Common myeloid progenitor, CD34-positive (primary cell): ENCODE measurements at regions not wholly inside any gene's neighbourhood (a gene's known extent, or its start where the extent isn't known, plus 50 kb on each side); places are given as distances from the start of the nearest gene placed in this dataset.

Source experiments
- CTCF ChIA-PET: fragments of 350-600 bp; sonication (Branson Sonifier 250); formaldehyde crosslinking; loops from one replicate; lab custom pipeline; 2021; ENCODE audit warnings: antibody characterized with exemption; lab: Charles Lee
- POLR2A ChIA-PET: fragments of 350-600 bp; sonication (Branson Sonifier 250); formaldehyde crosslinking; loops from one replicate; lab custom pipeline; 2021; ENCODE audit warnings: antibody characterized with exemption; lab: Charles Lee
- DNase-seq, 3 donors: peaks; one replicate each; pipeline versions ENCODE4 v3.0.0 to v3.0.0-alpha.2; 2013
- H3K27ac ChIP-seq, 2 experiments: 1 replicate in 1 of 2; 2 replicates in 1 of 2; pipeline ENCODE4 v1.7.0; 2013; ENCODE audit warnings: inconsistent platforms in 2 of 2, low read length in 2 of 2, mild to moderate bottlenecking in 2 of 2, low read depth in 1 of 2, moderate library complexity in 1 of 2; ENCODE audit not compliant: severe bottlenecking in 2 of 2, insufficient read depth in 1 of 2, poor library complexity in 1 of 2
- H3K27me3 ChIP-seq, 5 experiments: replicated peaks in 2 of 5; 1 replicate in 3 of 5; 2 replicates in 2 of 5; pipeline versions ENCODE4 v1.6.1 to v1.7.0; 2013; ENCODE audit warnings: low read length in 4 of 5, mild to moderate bottlenecking in 2 of 5, moderate library complexity in 2 of 5, inconsistent platforms in 1 of 5; ENCODE audit not compliant: insufficient read depth in 5 of 5, control insufficient read depth in 4 of 5
- H3K36me3 ChIP-seq, 4 experiments: 1 replicate in 2 of 4; 2 replicates in 2 of 4; pipeline versions ENCODE4 v1.6.1 to v1.7.0; 2013; ENCODE audit warnings: low read length in 3 of 4, control low read depth in 1 of 4, mild to moderate bottlenecking in 1 of 4; ENCODE audit not compliant: control insufficient read depth in 4 of 4, insufficient read depth in 4 of 4
- H3K4me1 ChIP-seq, 4 experiments: 1 replicate in 3 of 4; 2 replicates in 1 of 4; pipeline versions ENCODE4 v1.6.1 to v1.7.1; 2013; ENCODE audit warnings: low read length in 3 of 4, mild to moderate bottlenecking in 3 of 4, control low read depth in 1 of 4, inconsistent platforms in 1 of 4, moderate library complexity in 1 of 4; ENCODE audit not compliant: control insufficient read depth in 4 of 4, insufficient read depth in 4 of 4; ENCODE audit errors: control extremely low read depth in 1 of 4
- H3K4me3 ChIP-seq, 7 experiments: 1 replicate in 4 of 7; 2 replicates in 3 of 7; pipeline versions ENCODE4 v1.5.1 to v1.7.0; 2013; ENCODE audit warnings: mild to moderate bottlenecking in 7 of 7, low read length in 6 of 7, moderate library complexity in 6 of 7, inconsistent platforms in 2 of 7, low read depth in 2 of 7, control low read depth in 1 of 7; ENCODE audit not compliant: insufficient read depth in 4 of 7, control insufficient read depth in 1 of 7; ENCODE audit errors: extremely low read depth in 1 of 7
- H3K9me3 ChIP-seq, 5 experiments: 1 replicate in 4 of 5; 2 replicates in 1 of 5; pipeline versions ENCODE4 v1.6.1 to v1.7.1; 2013; ENCODE audit warnings: low read length in 4 of 5, mild to moderate bottlenecking in 2 of 5, inconsistent platforms in 1 of 5, low read depth in 1 of 5, moderate library complexity in 1 of 5; ENCODE audit not compliant: control insufficient read depth in 4 of 5, insufficient read depth in 2 of 5; ENCODE audit errors: control extremely low read depth in 1 of 5
- WGBS: methylation state at CpG from one replicate; pipeline ENCODE4 v1.1.5; 2013; ENCODE audit not compliant: insufficient coverage; 5-methylcytosine and 5-hydroxymethylcytosine counted together

- H3K27ac ChIP-seq: peak overlapping the region; percentile 65 to 79
Observed at GRCh38 chr2:62303788-62304187, 107.9 kb downstream of the B3GNT2 start.

GRCh38 chr2:62302631-62303435 lies 106.9 kb downstream of the B3GNT2 start:
- ChIA-PET POLR2A (interaction anchor here (0.6 kb wide), 1 partner anchor 12 kb away, joined by 3 read pairs; no protein-coding TSS in a partner anchor), CTCF (interaction anchor here (0.7 to 1.6 kb wide), 5 partner anchors 17 to 261 kb away, joined by 3 to 4 read pairs (median 4); no protein-coding TSS in a partner anchor)
- WGBS: 100% methylated on average over 1 of the region's 6 CpGs
- no peaks in the 10 kb centered on the region for H3K9me3 ChIP-seq
- H3K27ac ChIP-seq: peak overlapping the region in 1 of 2 experiments; percentile 79
- no peaks in the 10 kb centered on the region for H3K27me3 ChIP-seq
- no peaks in the 10 kb centered on the region for H3K36me3 ChIP-seq
- peaks cover 26 to 73% (median 67%) of the 10 kb centered on the region in 4 experiments for H3K4me1 ChIP-seq
- DNase-seq: no peak
- no peak overlapping the region for H3K4me3 ChIP-seq

More at GRCh38 chr2:62303788-62304187, 107.9 kb downstream of the B3GNT2 start:
- WGBS: 50% methylated on average over 2 of the region's 3 CpGs
- Histone ChIP-seq H3K4me1 (peaks cover 28 to 82% (median 76%) of the 10 kb centered on the region in 4 experiments), H3K9me3 (no peaks in the 10 kb centered on the region), H3K36me3 (no peaks in the 10 kb centered on the region), H3K27me3 (no peaks in the 10 kb centered on the region), H3K4me3 (peak overlapping the region in 3 of 7 experiments; percentile 7 to 31 (median 12))
- DNase-seq: peak in 2 of 3 donors; percentile 39 to 48
- CTCF ChIA-PET: interaction anchor here (1.0 kb wide), 1 partner anchor 37 kb away, joined by 4 read pairs; no protein-coding TSS in a partner anchor
- POLR2A ChIA-PET: interaction anchor here (0.6 kb wide), 1 partner anchor 11 kb away, joined by 3 read pairs; no protein-coding TSS in a partner anchor

- H3K4me3 ChIP-seq: peak overlapping the region in 1 of 7 experiments; percentile 34
- H3K36me3 ChIP-seq: no peaks in the 10 kb centered on the region
- WGBS: 0% methylated on average over 1 of the region's 4 CpGs
- DNase-seq: peak; percentile 62 to 90 (median 85)
- CTCF ChIA-PET: interaction anchor here (0.6 to 2.1 kb wide), 10 partner anchors 9 to 110 kb away, joined by 3 to 14 read pairs (median 4); no protein-coding TSS in a partner anchor
- no peaks in the 10 kb centered on the region for H3K27me3 ChIP-seq
- no peaks in the 10 kb centered on the region for H3K9me3 ChIP-seq
- H3K4me1 ChIP-seq: peaks cover 21 to 64% (median 48%) of the 10 kb centered on the region in 4 experiments
- H3K27ac ChIP-seq: peak overlapping the region; percentile 48 to 59
- POLR2A ChIA-PET: interaction anchor here (1.0 kb wide), 1 partner anchor 13 kb away, joined by 3 read pairs; no protein-coding TSS in a partner anchor
Observed at GRCh38 chr2:62300925-62301324, 105.0 kb downstream of the B3GNT2 start.

- no peaks in the 10 kb centered on the region for H3K9me3 ChIP-seq
- peaks cover 6 to 47% (median 32%) of the 10 kb centered on the region in 4 experiments for H3K4me1 ChIP-seq
- peak overlapping the region in 1 of 2 experiments; percentile 75 for H3K27ac ChIP-seq
- ChIA-PET CTCF (interaction anchor here (0.8 to 1.3 kb wide), 4 partner anchors 8 to 303 kb away, joined by 3 to 6 read pairs (median 3); no protein-coding TSS in a partner anchor), POLR2A (no interaction called here)
- DNase-seq: no peak
- H3K27me3 ChIP-seq: no peaks in the 10 kb centered on the region
- WGBS: 100% methylated on average over 1 of the region's 3 CpGs
- no peaks in the 10 kb centered on the region for H3K36me3 ChIP-seq
- peak overlapping the region in 1 of 7 experiments; percentile 36 for H3K4me3 ChIP-seq
Observed at GRCh38 chr2:62297624-62298010, 101.7 kb downstream of the B3GNT2 start.

GRCh38 chr2:62296832-62297623 lies 101.1 kb downstream of the B3GNT2 start:
- H3K9me3 ChIP-seq: no peaks in the 10 kb centered on the region
- peaks cover 5 to 42% (median 29%) of the 10 kb centered on the region in 4 experiments for H3K4me1 ChIP-seq
- no peaks in the 10 kb centered on the region for H3K36me3 ChIP-seq
- H3K4me3 ChIP-seq: peak overlapping the region in 1 of 7 experiments; percentile 36
- WGBS: 72% methylated on average over 5 of the region's 8 CpGs
- no peak for DNase-seq
- ChIA-PET POLR2A (no interaction called here), CTCF (interaction anchor here (1.1 to 1.3 kb wide), 2 partner anchors 139 to 303 kb away, joined by 3 to 6 read pairs; no protein-coding TSS in a partner anchor)
- H3K27me3 ChIP-seq: no peaks in the 10 kb centered on the region
- H3K27ac ChIP-seq: peak overlapping the region in 1 of 2 experiments; percentile 75

- peak overlapping the region in 1 of 2 experiments; percentile 75 for H3K27ac ChIP-seq
- H3K9me3 ChIP-seq: no peaks in the 10 kb centered on the region
- H3K4me3 ChIP-seq: peak overlapping the region in 1 of 7 experiments; percentile 2
- no peaks in the 10 kb centered on the region for H3K36me3 ChIP-seq
- peaks cover 2 to 37% (median 29%) of the 10 kb centered on the region in 4 experiments for H3K4me1 ChIP-seq
- 84% methylated on average over 17 of the region's 19 CpGs for WGBS
- peak; percentile 62 to 87 (median 78) for DNase-seq
- no peaks in the 10 kb centered on the region for H3K27me3 ChIP-seq
- ChIA-PET CTCF (no interaction called here), POLR2A (no interaction called here)
Observed at GRCh38 chr2:62296034-62296831, 100.3 kb downstream of the B3GNT2 start.
